ENCODE measurements at regions not wholly inside any gene's neighbourhood (a gene's known extent, or its start where the extent isn't known, plus 50 kb on each side); places are given as distances from the start of the nearest gene placed in this dataset.

DNA sequence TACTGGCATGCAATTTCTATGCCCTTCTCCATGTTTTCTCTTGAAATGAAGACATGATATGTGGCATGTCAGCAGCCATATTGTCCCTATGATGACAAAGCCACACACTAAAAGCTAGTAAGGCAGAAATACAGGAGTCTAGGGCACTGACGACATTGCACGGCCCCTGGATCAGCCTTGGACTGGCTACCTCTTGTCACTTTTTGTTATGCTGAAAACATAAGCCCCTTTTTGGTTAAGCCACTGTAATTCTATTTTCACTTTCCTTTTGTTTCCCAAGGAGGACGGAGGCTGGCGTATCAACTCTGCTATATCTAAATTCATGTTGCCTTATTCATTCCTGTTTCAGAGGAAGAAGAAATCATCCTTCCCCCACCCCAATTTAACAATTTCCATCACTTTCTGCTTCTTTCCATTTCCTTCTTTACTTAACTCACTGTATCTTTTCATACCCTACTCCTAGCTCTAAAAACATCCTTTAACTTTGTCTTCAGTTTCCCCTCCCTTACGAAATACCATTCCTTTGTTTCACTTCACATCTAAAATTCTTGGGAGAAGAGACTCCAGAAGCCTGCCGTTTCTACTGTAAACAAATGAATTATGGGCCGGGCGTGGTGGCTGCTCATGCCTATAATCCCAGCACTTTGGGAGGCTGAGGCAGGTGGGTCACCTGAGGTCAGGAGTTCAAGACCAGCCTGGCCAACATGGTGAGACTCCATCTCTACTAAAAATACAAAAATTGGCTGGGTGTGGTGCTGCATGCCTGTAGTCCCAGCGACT is 364.1 kb downstream of the PCNX1 start:
- H3K36me3 Mint-ChIP-seq (ENCODE audit: insufficient read depth in 1 of 3, low read depth in 3 of 3), result peaks cover 9 to 22% (median 19%) of the 10 kb centered on the region in 3 experiments
- H2AK5ac ChIP-seq (ENCODE audit: insufficient read length, low read length), result no peak overlapping the region
- no peak overlapping the region for H3T11ph ChIP-seq (ENCODE audit: low read length)
- H3K27ac ChIP-seq (ENCODE audit: insufficient read length, low read depth, low read length), result no peak overlapping the region
- no peak overlapping the region for H4K5ac ChIP-seq (ENCODE audit: insufficient read length, low read depth, low read length)
- H3K14ac ChIP-seq (ENCODE audit: insufficient read depth, low read length), result no peak overlapping the region
- peak overlapping the region in 1 of 3 experiments; percentile 31; a peak in 2 of 7 replicates for H3K27ac Mint-ChIP-seq
- H3K27me3 ChIP-seq (ENCODE audit: insufficient read depth, low read length), result no peaks in the 10 kb centered on the region
- no peaks in the 10 kb centered on the region for H3K79me2 ChIP-seq (ENCODE audit: insufficient read depth, low read length)
- no peak for TF ChIP-seq CTCF (conservative IDR thresholded peaks at IDR 0.05)
- no peak overlapping the region for H3K4ac ChIP-seq (ENCODE audit: low read depth, low read length)
- no peaks in the 10 kb centered on the region for H3K4me1 ChIP-seq (ENCODE audit: insufficient read depth, low read length)
- WGBS (ENCODE audit: extremely low coverage, insufficient read length, low lambda C conversion rate), result no CpG with 5 or more reads among the region's 9 CpGs
- H3K56ac ChIP-seq (ENCODE audit: insufficient read length, low read depth, low read length), result no peak overlapping the region
- no peak overlapping the region for H4K8ac ChIP-seq (replicated peaks; ENCODE audit: insufficient read length, low read depth, low read length)
- H3K9me3 Mint-ChIP-seq, result peaks cover 23 to 24% of the 10 kb centered on the region in 2 experiments
- H3K9me3 ChIP-seq (ENCODE audit: control insufficient read depth, low read depth, low read length), result no peaks in the 10 kb centered on the region
- H3K23ac ChIP-seq (ENCODE audit: insufficient read length, low read depth, low read length), result no peak overlapping the region
- no peak overlapping the region for H2BK15ac ChIP-seq (ENCODE audit: low read depth, low read length)
- no peak overlapping the region for H2BK5ac ChIP-seq (ENCODE audit: insufficient read length, low read length)
- no peak overlapping the region for H3K4me2 ChIP-seq (ENCODE audit: insufficient read depth, insufficient read length, low read length)
- H3K23me2 ChIP-seq (ENCODE audit: insufficient read length, low read depth, low read length, poor library complexity, severe bottlenecking), result no peaks in the 10 kb centered on the region
- no peaks in the 10 kb centered on the region for H4K20me1 ChIP-seq (ENCODE audit: control insufficient read depth, insufficient read depth, insufficient read length)
- no peak overlapping the region for H2BK120ac ChIP-seq (ENCODE audit: low read depth, low read length, poor library complexity, severe bottlenecking)
- no peak overlapping the region for H3K4me3 Mint-ChIP-seq
- no peak overlapping the region for H3K9ac ChIP-seq (ENCODE audit: extremely low read depth, insufficient read length, low read length)
- peaks cover 10 to 11% of the 10 kb centered on the region in 2 experiments for H3K4me1 Mint-ChIP-seq
- no peak overlapping the region for H2AFZ ChIP-seq (ENCODE audit: low read length)
- no peak overlapping the region for H2BK12ac ChIP-seq (ENCODE audit: insufficient read length, low read depth, low read length)
- no peak overlapping the region for H2BK20ac ChIP-seq (ENCODE audit: low read depth, low read length, poor library complexity, severe bottlenecking)
- H3K79me1 ChIP-seq (ENCODE audit: insufficient read depth, low read depth, low read length, poor library complexity, severe bottlenecking), result no peaks in the 10 kb centered on the region
- H4K91ac ChIP-seq (ENCODE audit: insufficient read length, low read depth, low read length), result no peak overlapping the region
- DNase-seq, result no peak
- no peak overlapping the region for H3K18ac ChIP-seq (ENCODE audit: insufficient read length, low read depth, low read length)
- H3K27me3 Mint-ChIP-seq (ENCODE audit: low read depth), result no peaks in the 10 kb centered on the region
